ENCODE measurements at regions not wholly inside any gene's neighbourhood (a gene's known extent, or its start where the extent isn't known, plus 50 kb on each side); places are given as distances from the start of the nearest gene placed in this dataset.

- Mint-ChIP-seq H3K27me3 (no peaks in the 10 kb centered on the region), H3K4me3 (no peak overlapping the region), H3K9me3 (no peaks in the 10 kb centered on the region), H3K36me3 (ENCODE audit: low read depth) (no peaks in the 10 kb centered on the region), H3K27ac (no peak overlapping the region), H3K4me1 (no peaks in the 10 kb centered on the region)
- no peak for DNase-seq
- intact Hi-C loops (cut with micrococcal nuclease), result no loop called here
Measured at GRCh38 chr9:119852390-119852789, 483.2 kb upstream of the BRINP1 start.

GRCh38 chr9:119844431-119844830 lies 475.2 kb upstream of the BRINP1 start:
- no peaks in the 10 kb centered on the region for H3K36me3 Mint-ChIP-seq (ENCODE audit: low read depth)
- DNase-seq, result no peak
- no peak overlapping the region for H3K27ac Mint-ChIP-seq
- H3K9me3 Mint-ChIP-seq, result no peaks in the 10 kb centered on the region
- H3K4me1 Mint-ChIP-seq, result no peaks in the 10 kb centered on the region
- intact Hi-C loops (cut with micrococcal nuclease), result no loop called here
- no peak overlapping the region for H3K4me3 Mint-ChIP-seq
- no peaks in the 10 kb centered on the region for H3K27me3 Mint-ChIP-seq

- H3K27me3 Mint-ChIP-seq, result no peaks in the 10 kb centered on the region
- H3K4me3 Mint-ChIP-seq, result no peak overlapping the region
- no peaks in the 10 kb centered on the region for H3K36me3 Mint-ChIP-seq (ENCODE audit: low read depth)
- no peak for DNase-seq
- intact Hi-C loops (cut with micrococcal nuclease), result no loop called here
- H3K27ac Mint-ChIP-seq, result no peak overlapping the region
- no peaks in the 10 kb centered on the region for H3K4me1 Mint-ChIP-seq
- no peaks in the 10 kb centered on the region for H3K9me3 Mint-ChIP-seq
Measured at GRCh38 chr9:119841016-119841415, 471.8 kb upstream of the BRINP1 start.

GRCh38 chr9:119839888-119840287 lies 470.7 kb upstream of the BRINP1 start:
- DNase-seq, result no peak
- H3K4me3 Mint-ChIP-seq, result no peak overlapping the region
- no peaks in the 10 kb centered on the region for H3K27me3 Mint-ChIP-seq
- intact Hi-C loops (cut with micrococcal nuclease), result no loop called here
- H3K27ac Mint-ChIP-seq, result no peak overlapping the region
- H3K4me1 Mint-ChIP-seq, result no peaks in the 10 kb centered on the region
- no peaks in the 10 kb centered on the region for H3K36me3 Mint-ChIP-seq (ENCODE audit: low read depth)
- H3K9me3 Mint-ChIP-seq, result no peaks in the 10 kb centered on the region

- DNase-seq, result no peak
- no peaks in the 10 kb centered on the region for H3K36me3 Mint-ChIP-seq (ENCODE audit: low read depth)
- H3K27me3 Mint-ChIP-seq, result no peaks in the 10 kb centered on the region
- no peak overlapping the region for H3K4me3 Mint-ChIP-seq
- intact Hi-C loops (cut with micrococcal nuclease), result no loop called here
- no peaks in the 10 kb centered on the region for H3K4me1 Mint-ChIP-seq
- no peak overlapping the region for H3K27ac Mint-ChIP-seq
- no peaks in the 10 kb centered on the region for H3K9me3 Mint-ChIP-seq
Measured at GRCh38 chr9:119838210-119838609, 469.0 kb upstream of the BRINP1 start.

GRCh38 chr9:119836036-119836435 lies 466.8 kb upstream of the BRINP1 start:
- no peak for DNase-seq
- H3K27me3 Mint-ChIP-seq, result no peaks in the 10 kb centered on the region
- H3K9me3 Mint-ChIP-seq, result no peaks in the 10 kb centered on the region
- no peak overlapping the region for H3K27ac Mint-ChIP-seq
- H3K4me3 Mint-ChIP-seq, result no peak overlapping the region
- intact Hi-C loops (cut with micrococcal nuclease), result no loop called here
- no peaks in the 10 kb centered on the region for H3K36me3 Mint-ChIP-seq (ENCODE audit: low read depth)
- no peaks in the 10 kb centered on the region for H3K4me1 Mint-ChIP-seq

- intact Hi-C loops (cut with micrococcal nuclease), result no loop called here
Measured at GRCh38 chr9:119834064-119834620, 464.9 kb upstream of the BRINP1 start.

GRCh38 chr9:119831309-119831708 lies 462.1 kb upstream of the BRINP1 start:
- Mint-ChIP-seq H3K27ac (no peak overlapping the region), H3K36me3 (ENCODE audit: low read depth) (no peaks in the 10 kb centered on the region), H3K27me3 (no peaks in the 10 kb centered on the region), H3K4me1 (no peaks in the 10 kb centered on the region), H3K4me3 (no peak overlapping the region), H3K9me3 (no peaks in the 10 kb centered on the region)
- no peak for DNase-seq
- intact Hi-C loops (cut with micrococcal nuclease), result no loop called here

More at GRCh38 chr9:119834064-119834620, 464.9 kb upstream of the BRINP1 start:
- no peak for DNase-seq
- H3K4me3 Mint-ChIP-seq, result no peak overlapping the region
- H3K27me3 Mint-ChIP-seq, result no peaks in the 10 kb centered on the region
- H3K27ac Mint-ChIP-seq, result no peak overlapping the region
- H3K36me3 Mint-ChIP-seq (ENCODE audit: low read depth), result no peaks in the 10 kb centered on the region
- no peaks in the 10 kb centered on the region for H3K4me1 Mint-ChIP-seq
- no peaks in the 10 kb centered on the region for H3K9me3 Mint-ChIP-seq

GRCh38 chr9:119829748-119830147 lies 460.5 kb upstream of the BRINP1 start:
- Mint-ChIP-seq H3K4me1 (no peaks in the 10 kb centered on the region), H3K4me3 (no peak overlapping the region), H3K36me3 (ENCODE audit: low read depth) (no peaks in the 10 kb centered on the region), H3K27me3 (no peaks in the 10 kb centered on the region), H3K9me3 (no peaks in the 10 kb centered on the region), H3K27ac (no peak overlapping the region)
- no peak for DNase-seq
- intact Hi-C loops (cut with micrococcal nuclease), result no loop called here

GRCh38 chr9:119829186-119829585 lies 460.0 kb upstream of the BRINP1 start:
- Mint-ChIP-seq H3K4me3 (no peak overlapping the region), H3K9me3 (no peaks in the 10 kb centered on the region), H3K4me1 (no peaks in the 10 kb centered on the region), H3K36me3 (ENCODE audit: low read depth) (no peaks in the 10 kb centered on the region), H3K27ac (no peak overlapping the region), H3K27me3 (no peaks in the 10 kb centered on the region)
- DNase-seq, result no peak
- intact Hi-C loops (cut with micrococcal nuclease), result no loop called here

GRCh38 chr9:119827526-119827925 lies 458.3 kb upstream of the BRINP1 start:
- Mint-ChIP-seq H3K27ac (no peak overlapping the region), H3K27me3 (no peaks in the 10 kb centered on the region), H3K4me3 (no peak overlapping the region), H3K36me3 (ENCODE audit: low read depth) (no peaks in the 10 kb centered on the region), H3K4me1 (no peaks in the 10 kb centered on the region), H3K9me3 (no peaks in the 10 kb centered on the region)
- DNase-seq, result no peak
- intact Hi-C loops (cut with micrococcal nuclease), result no loop called here

- intact Hi-C loops (cut with micrococcal nuclease), result no loop called here
- no peak overlapping the region for H3K4me3 Mint-ChIP-seq
- H3K4me1 Mint-ChIP-seq, result no peaks in the 10 kb centered on the region
- no peak for DNase-seq
- no peaks in the 10 kb centered on the region for H3K36me3 Mint-ChIP-seq (ENCODE audit: low read depth)
- H3K27me3 Mint-ChIP-seq, result no peaks in the 10 kb centered on the region
- H3K27ac Mint-ChIP-seq, result no peak overlapping the region
- no peaks in the 10 kb centered on the region for H3K9me3 Mint-ChIP-seq
Measured at GRCh38 chr9:119827126-119827525, 457.9 kb upstream of the BRINP1 start.

GRCh38 chr9:119818726-119819435 lies 449.6 kb upstream of the BRINP1 start:
- Mint-ChIP-seq H3K4me3 (no peak overlapping the region), H3K27me3 (no peaks in the 10 kb centered on the region), H3K27ac (no peak overlapping the region), H3K36me3 (ENCODE audit: low read depth) (no peaks in the 10 kb centered on the region), H3K9me3 (no peaks in the 10 kb centered on the region), H3K4me1 (no peaks in the 10 kb centered on the region)
- no peak for DNase-seq
- intact Hi-C loops (cut with micrococcal nuclease), result no loop called here

GRCh38 chr9:119810645-119811429 lies 441.6 kb upstream of the BRINP1 start:
- no peaks in the 10 kb centered on the region for H3K4me1 Mint-ChIP-seq
- DNase-seq, result no peak
- no peaks in the 10 kb centered on the region for H3K36me3 Mint-ChIP-seq (ENCODE audit: low read depth)
- no peaks in the 10 kb centered on the region for H3K27me3 Mint-ChIP-seq
- H3K4me3 Mint-ChIP-seq, result no peak overlapping the region
- no peaks in the 10 kb centered on the region for H3K9me3 Mint-ChIP-seq
- H3K27ac Mint-ChIP-seq, result no peak overlapping the region
- intact Hi-C loops (cut with micrococcal nuclease), result no loop called here
